ENCODE measurements at regions not wholly inside any gene's neighbourhood (a gene's known extent, or its start where the extent isn't known, plus 50 kb on each side); places are given as distances from the start of the nearest gene placed in this dataset.
A peak's percentile ranks its signal among the peaks of the same experiment; 100 is the strongest.

GRCh38 chr12:107462428-107463332 is 222.9 kb upstream of the PWP1 start:
- intact Hi-C loops (cut with DNase I): no loop called here
- no peak for TF ChIP-seq POLR2A (IDR thresholded peaks at IDR 0.05)
- no peak for TF ChIP-seq CTCF (IDR thresholded peaks at IDR 0.05)
- peaks cover 6% of the 10 kb centered on the region for H3K4me1 ChIP-seq
- WGBS, 2 donors: 81% methylated on average over 4 of the region's 4 CpGs
- no peaks in the 10 kb centered on the region for H3K9me3 ChIP-seq
- no peaks in the 10 kb centered on the region for H3K27me3 ChIP-seq
- no peak overlapping the region for H3K27ac ChIP-seq
- no peak for ATAC-seq
- DNase-seq: no peak
- no peak overlapping the region for H3K4me3 ChIP-seq
- H3K36me3 ChIP-seq (replicated peaks in 1 of 2; ENCODE audit: insufficient read depth in 1 of 2, low read depth in 2 of 2): no peaks in the 10 kb centered on the region

GRCh38 chr12:107464644-107465043 is 221.0 kb upstream of the PWP1 start:
- TF ChIP-seq POLR2A (IDR thresholded peaks at IDR 0.05) (no peak), CTCF (IDR thresholded peaks at IDR 0.05) (no peak)
- H3K4me1 ChIP-seq: peaks cover 9% of the 10 kb centered on the region
- DNase-seq: no peak
- intact Hi-C loops (cut with DNase I): no loop called here
- no peaks in the 10 kb centered on the region for H3K36me3 ChIP-seq (replicated peaks in 1 of 2; ENCODE audit: insufficient read depth in 1 of 2, low read depth in 2 of 2)
- no peaks in the 10 kb centered on the region for H3K27me3 ChIP-seq
- no peaks in the 10 kb centered on the region for H3K9me3 ChIP-seq
- H3K4me3 ChIP-seq: no peak overlapping the region
- no peak for ATAC-seq
- WGBS, 2 donors: 86 to 100% methylated on average over 1 of the region's 1 CpG
- H3K27ac ChIP-seq: no peak overlapping the region

- Histone ChIP-seq H3K36me3 (replicated peaks in 1 of 2; ENCODE audit: insufficient read depth in 1 of 2, low read depth in 2 of 2) (no peaks in the 10 kb centered on the region), H3K9me3 (no peaks in the 10 kb centered on the region), H3K27me3 (no peaks in the 10 kb centered on the region), H3K4me1 (peaks cover 9% of the 10 kb centered on the region), H3K4me3 (no peak overlapping the region), H3K27ac (no peak overlapping the region)
- ATAC-seq (no peak), DNase-seq (no peak)
- TF ChIP-seq CTCF (IDR thresholded peaks at IDR 0.05) (no peak), POLR2A (IDR thresholded peaks at IDR 0.05) (no peak)
- WGBS, 2 donors: 74 to 79% methylated on average over 11 of the region's 11 CpGs
- intact Hi-C loops (cut with DNase I): no loop called here
Measured at GRCh38 chr12:107465625-107466024, 220.0 kb upstream of the PWP1 start.

GRCh38 chr12:107467716-107468115 is 217.9 kb upstream of the PWP1 start:
- H3K27ac ChIP-seq: peak overlapping the region in 2 of 4 donors; percentile 8 to 29
- H3K36me3 ChIP-seq (replicated peaks in 1 of 2; ENCODE audit: insufficient read depth in 1 of 2, low read depth in 2 of 2): no peaks in the 10 kb centered on the region
- H3K4me3 ChIP-seq: no peak overlapping the region
- H3K9me3 ChIP-seq: no peaks in the 10 kb centered on the region
- H3K4me1 ChIP-seq: peaks cover 9% of the 10 kb centered on the region
- H3K27me3 ChIP-seq: no peaks in the 10 kb centered on the region
- no peak for TF ChIP-seq CTCF (IDR thresholded peaks at IDR 0.05)
- TF ChIP-seq POLR2A (IDR thresholded peaks at IDR 0.05): no peak
- 50 to 52% methylated on average over 6 of the region's 6 CpGs for WGBS, 2 donors
- DNase-seq (no peak), ATAC-seq (no peak)
- intact Hi-C loops (cut with DNase I): no loop called here

GRCh38 chr12:107468182-107468581 is 217.4 kb upstream of the PWP1 start:
- TF ChIP-seq POLR2A (IDR thresholded peaks at IDR 0.05) (peak in 1 of 3 donors; percentile 9), CTCF (IDR thresholded peaks at IDR 0.05) (no peak)
- DNase-seq: peak in 3 of 4 donors; percentile 16 to 25 (median 22)
- Histone ChIP-seq H3K36me3 (replicated peaks in 1 of 2; ENCODE audit: insufficient read depth in 1 of 2, low read depth in 2 of 2) (no peaks in the 10 kb centered on the region), H3K27me3 (no peaks in the 10 kb centered on the region), H3K4me3 (no peak overlapping the region), H3K27ac (peak overlapping the region in 3 of 4 donors; percentile 8 to 29 (median 8)), H3K9me3 (no peaks in the 10 kb centered on the region), H3K4me1 (peaks cover 9% of the 10 kb centered on the region)
- WGBS, 2 donors: 6 to 14% methylated on average over 4 of the region's 4 CpGs
- intact Hi-C loops (cut with DNase I): no loop called here
- peak; percentile 30 for ATAC-seq

All from body of pancreas (tissue), 4 donors.